GM18861 (cell line): ENCODE measurements at regions not wholly inside any gene's neighbourhood (a gene's known extent, or its start where the extent isn't known, plus 50 kb on each side); places are given as distances from the start of the nearest gene placed in this dataset.
"Not testable (repeated sequence)": the region's sequence is repeated elsewhere in the genome, so short reads cannot be mapped to it uniquely, and the experiment has no call there.

Experiments used
- ATAC-seq: cut with Tn5 transposase; IDR thresholded peaks from one replicate; pipeline ENCODE4 v1.9.1; 2021; ENCODE audit not compliant: unreplicated experiment

DNA sequence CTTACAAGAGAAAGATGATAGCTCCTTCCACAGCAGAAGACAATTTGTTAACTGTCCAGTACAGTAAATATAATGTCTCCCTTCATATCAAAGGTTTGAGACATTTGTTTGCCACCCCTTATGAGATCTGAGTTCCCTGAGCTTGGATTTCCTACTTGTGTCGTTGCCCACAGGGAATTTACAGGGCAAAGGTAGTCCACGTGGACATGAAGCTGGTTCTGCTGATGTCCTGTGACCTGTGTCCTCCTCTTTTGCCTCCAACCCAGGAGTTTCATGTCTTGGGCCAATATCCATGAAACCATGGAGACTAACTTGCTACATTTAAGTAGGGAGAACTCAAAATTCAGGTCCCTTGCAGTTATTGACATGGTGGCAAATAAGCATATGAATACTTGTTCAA lies 172.2 kb upstream of the KCTD7 start:
- ATAC-seq: not testable (repeated sequence)

GRCh38 chr7:66458991-66459390 lies 169.7 kb upstream of the KCTD7 start:
- not testable (repeated sequence) for ATAC-seq

GRCh38 chr7:66459783-66460413 lies 168.8 kb upstream of the KCTD7 start:
- ATAC-seq: not testable (repeated sequence)

- ATAC-seq: no peak
Measured at GRCh38 chr7:66460921-66461361, 167.7 kb upstream of the KCTD7 start.

GRCh38 chr7:66461397-66461796 lies 167.3 kb upstream of the KCTD7 start:
- ATAC-seq: not testable (repeated sequence)

GRCh38 chr7:66462831-66463230 lies 165.8 kb upstream of the KCTD7 start:
- not testable (repeated sequence) for ATAC-seq

- no peak for ATAC-seq
Measured at GRCh38 chr7:66464059-66464458, 164.6 kb upstream of the KCTD7 start.

DNA sequence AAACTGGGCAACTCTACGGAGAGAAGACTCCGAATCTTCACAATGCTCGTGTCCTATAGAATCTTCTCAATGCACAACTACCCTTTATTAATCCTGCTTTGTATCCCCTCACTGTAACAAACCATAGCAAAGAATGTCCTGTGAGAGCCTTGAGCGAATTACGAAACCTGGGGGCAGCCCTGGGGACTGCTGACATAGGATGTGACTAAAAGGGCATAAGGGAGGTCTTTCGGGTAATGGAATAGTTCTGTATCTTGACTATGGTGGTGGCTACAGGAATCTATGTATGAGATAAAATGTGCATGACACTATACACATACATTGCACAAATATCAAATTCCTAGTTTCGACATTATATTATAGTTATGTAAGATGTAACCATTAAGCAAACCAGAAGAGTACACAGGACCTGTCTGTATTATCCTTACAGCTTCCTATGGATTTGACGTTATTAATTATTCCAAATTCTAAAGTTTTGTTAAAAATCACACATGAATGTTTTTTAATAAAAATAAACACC lies 162.5 kb upstream of the KCTD7 start:
- no peak for ATAC-seq

DNA sequence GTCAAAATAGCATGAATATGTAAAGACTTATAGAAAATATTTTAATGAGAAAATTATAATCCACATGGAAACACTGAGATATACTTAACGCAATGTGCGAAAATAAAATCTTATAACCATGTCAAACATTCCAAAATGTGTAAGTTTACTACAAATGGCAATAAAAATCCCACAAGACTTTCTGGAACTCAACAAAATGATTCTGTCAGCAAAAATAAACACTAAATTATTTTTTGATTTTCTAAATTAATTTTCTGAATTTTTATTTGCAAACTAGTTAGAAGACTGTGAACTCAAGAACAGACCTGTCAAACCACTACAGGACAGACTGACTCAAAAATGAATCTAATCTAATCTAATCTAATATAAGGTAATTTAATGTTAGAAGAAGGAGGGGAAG lies 160.8 kb upstream of the KCTD7 start:
- no peak for ATAC-seq

DNA sequence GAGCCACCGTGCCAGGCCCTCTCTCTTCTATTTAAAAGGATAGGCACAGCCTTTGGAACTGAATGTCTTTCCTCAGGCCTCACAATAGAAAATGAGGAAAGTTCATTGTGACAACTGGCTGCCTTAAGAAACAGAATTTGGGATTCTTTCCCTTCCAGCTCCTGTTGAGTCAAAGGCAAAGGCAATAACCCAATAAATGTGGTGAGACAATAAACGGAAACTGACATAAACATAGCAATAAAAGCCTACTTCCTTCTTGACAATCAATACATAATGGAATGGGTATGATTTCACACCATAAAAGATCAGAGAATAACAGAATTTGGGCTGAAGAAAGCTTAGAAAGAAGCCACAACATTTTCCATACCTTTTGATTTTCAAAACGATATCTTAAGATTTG lies 155.6 kb upstream of the KCTD7 start:
- ATAC-seq: not testable (repeated sequence)

- no peak for ATAC-seq
Measured at GRCh38 chr7:66474441-66474840, 154.2 kb upstream of the KCTD7 start.

GRCh38 chr7:66476056-66476455 lies 152.6 kb upstream of the KCTD7 start:
- not testable (repeated sequence) for ATAC-seq

- ATAC-seq: not testable (repeated sequence)
Measured at GRCh38 chr7:66477822-66478397, 150.8 kb upstream of the KCTD7 start.

DNA sequence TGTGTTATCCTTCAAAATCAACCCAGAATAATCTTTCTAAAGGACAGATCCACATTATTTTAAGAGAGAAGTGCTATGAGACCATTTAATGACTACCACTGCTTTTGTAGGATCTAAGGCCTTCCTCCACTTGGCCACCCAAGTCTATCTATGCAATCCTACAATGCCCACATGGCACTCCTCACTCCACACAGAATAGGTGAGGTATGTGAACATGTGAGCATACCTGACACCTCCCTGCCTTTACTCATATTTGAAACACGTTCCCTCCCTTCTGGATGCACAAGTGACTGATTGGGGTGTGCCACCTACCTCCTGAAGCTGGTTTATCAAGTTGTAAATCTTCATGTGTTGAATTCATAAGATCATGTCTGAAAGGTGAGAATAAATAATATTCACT lies 147.5 kb upstream of the KCTD7 start:
- ATAC-seq: not testable (repeated sequence)

DNA sequence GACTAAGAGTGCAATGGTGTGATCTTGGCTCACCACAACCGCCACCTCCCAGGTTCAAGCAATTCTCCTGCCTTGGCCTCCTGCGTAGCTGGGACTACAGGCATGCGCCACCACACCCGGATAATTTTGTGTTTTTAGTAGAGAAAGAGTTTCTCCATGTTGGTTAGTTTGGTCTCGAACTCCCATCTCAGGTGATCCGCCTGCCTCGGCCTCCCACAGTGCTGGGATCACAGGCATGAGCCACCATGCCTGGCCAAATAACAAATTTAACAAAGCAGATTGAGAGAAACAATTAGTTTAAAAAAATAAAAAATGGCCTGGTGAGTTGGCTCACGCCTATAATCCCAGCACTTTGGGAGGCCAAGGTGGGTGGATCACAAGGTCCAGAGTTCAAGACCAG lies 139.6 kb upstream of the KCTD7 start:
- not testable (repeated sequence) for ATAC-seq

- not testable (repeated sequence) for ATAC-seq
Measured at GRCh38 chr7:66489741-66490140, 138.9 kb upstream of the KCTD7 start.

DNA sequence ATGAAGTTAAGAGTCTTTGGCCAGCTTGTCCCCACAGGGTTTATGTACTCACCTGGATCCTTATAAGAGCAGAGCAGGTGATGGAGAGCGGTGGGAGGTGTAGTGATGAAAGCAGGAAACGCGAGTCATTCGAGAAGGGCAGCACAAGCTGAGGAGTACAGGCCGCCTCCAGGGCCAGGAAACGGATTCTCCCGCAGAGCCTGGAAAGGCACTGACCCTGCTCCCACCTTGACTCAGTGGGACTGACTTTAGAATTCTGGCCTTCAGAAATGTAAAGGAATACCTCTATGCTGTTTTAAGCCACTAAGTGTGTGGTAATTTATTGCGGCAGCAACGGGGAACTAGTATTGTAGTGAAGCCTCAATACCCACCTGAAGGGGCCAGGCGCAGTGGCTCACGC lies 137.7 kb upstream of the KCTD7 start:
- not testable (repeated sequence) for ATAC-seq

DNA sequence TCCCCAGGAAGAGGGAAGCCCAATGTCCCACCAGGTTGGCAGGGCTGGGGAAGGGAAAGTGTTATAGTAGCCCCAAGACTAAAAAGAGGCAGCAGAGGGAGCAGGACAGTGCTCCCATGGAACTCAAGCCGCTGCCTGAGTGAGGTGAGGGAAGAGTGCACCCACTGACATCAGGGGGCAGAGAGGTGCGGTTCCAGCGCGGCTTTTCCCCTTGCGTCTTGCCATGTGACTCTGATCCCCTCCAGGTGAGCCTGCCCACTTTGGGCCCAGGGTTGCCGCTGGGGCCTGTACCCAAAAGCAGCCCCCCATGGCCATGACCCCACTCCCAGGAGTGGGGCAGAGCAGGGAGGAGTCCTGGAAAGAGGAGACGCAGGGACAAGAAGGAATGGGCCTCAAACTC lies 136.3 kb upstream of the KCTD7 start:
- not testable (repeated sequence) for ATAC-seq

GRCh38 chr7:66493235-66494205 lies 135.2 kb upstream of the KCTD7 start:
- ATAC-seq: peak; percentile 90

DNA sequence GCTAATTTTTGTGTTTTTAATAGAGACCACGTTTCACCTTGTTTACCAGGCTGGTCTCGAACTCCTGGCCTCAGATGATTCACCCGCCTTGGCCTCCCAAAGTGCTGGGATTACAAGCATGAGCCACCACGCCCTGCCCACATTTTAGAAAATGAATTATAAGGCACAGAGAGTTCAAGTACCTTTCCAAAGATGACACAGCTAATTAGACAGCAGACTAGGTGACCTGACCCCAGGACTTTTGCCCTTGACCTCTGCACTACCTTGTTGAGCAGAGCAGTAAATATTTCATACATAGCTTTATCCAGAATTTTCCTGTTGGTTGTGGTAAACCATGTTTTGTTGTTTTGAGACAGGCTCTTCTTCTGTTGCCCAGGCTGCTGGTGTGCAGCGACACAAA lies 131.3 kb upstream of the KCTD7 start:
- no peak for ATAC-seq

DNA sequence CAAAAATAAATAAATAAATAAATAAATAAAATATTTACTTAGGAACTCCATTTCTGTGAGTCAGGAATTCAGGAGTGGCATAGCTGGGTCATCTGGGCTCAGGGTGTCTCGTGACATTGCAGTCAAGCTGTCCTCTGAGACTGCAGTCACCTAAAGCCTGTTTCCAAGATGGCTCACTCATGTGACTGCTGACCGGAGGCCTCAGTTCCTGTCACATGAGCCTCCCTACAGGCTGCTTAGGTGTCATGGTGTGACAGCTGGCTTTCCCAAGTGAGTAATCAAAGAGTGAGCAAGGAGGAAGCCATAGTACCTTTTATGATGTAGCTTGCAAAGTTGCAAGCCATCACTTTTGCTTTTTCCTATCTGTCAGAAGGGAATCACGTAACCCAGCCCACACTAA lies 128.6 kb upstream of the KCTD7 start:
- ATAC-seq: no peak
